B cell (primary cell): ENCODE measurements at regions not wholly inside any gene's neighbourhood (a gene's known extent, or its start where the extent isn't known, plus 50 kb on each side); places are given as distances from the start of the nearest gene placed in this dataset.

Experiments used
- ATAC-seq: fragments of 200-7000 bp; cut with Tn5 transposase; one replicate; pipeline ENCODE4 v1.10.0; 2021; ENCODE audit warnings: low read depth, mild to moderate bottlenecking, moderate number of reproducible peaks, moderate library complexity
- CTCF ChIA-PET: fragments of 350-600 bp; sonication (Branson Sonifier 250); formaldehyde crosslinking; loops from one replicate; lab custom pipeline; 2021; ENCODE audit warnings: antibody characterized with exemption, inconsistent platforms; lab: Charles Lee
- POLR2A ChIA-PET: fragments of 350-600 bp; sonication (Branson Sonifier 250); formaldehyde crosslinking; loops from one replicate; lab custom pipeline; 2021; ENCODE audit warnings: antibody characterized with exemption; lab: Charles Lee
- DNase-seq: peaks from one replicate; pipeline ENCODE4 v3.0.0; 2013
- H2AFZ ChIP-seq: 2 replicates; pipeline ENCODE4 v1.6.1; 2012; ENCODE audit warnings: mild to moderate bottlenecking, low read depth, low read length; ENCODE audit not compliant: insufficient read depth, poor library complexity, severe bottlenecking
- H3K27ac ChIP-seq, 2 donors: 1 replicate in 1 of 2; 2 replicates in 1 of 2; pipeline ENCODE4 v1.5.1; 2012 to 2013; ENCODE audit warnings: low read length in 2 of 2, mild to moderate bottlenecking in 2 of 2, moderate library complexity in 1 of 2
- H3K27me3 ChIP-seq, 4 experiments: fragments of 200-600 bp in 1 of 4; sonication (generic) in 1 of 4; replicated peaks in 1 of 4; 1 replicate in 2 of 4; 2 replicates in 2 of 4; pipeline versions ENCODE4 v1.6.1 to v1.7.0; 2013 to 2016; ENCODE audit warnings: low read length in 3 of 4, mild to moderate bottlenecking in 2 of 4, mixed read lengths in 1 of 4, moderate library complexity in 1 of 4; ENCODE audit not compliant: insufficient read depth in 4 of 4, control insufficient read depth in 3 of 4; ENCODE audit errors: control extremely low read depth in 1 of 4
- H3K36me3 ChIP-seq, 2 experiments: replicated peaks in 1 of 2; 1 replicate in 1 of 2; 2 replicates in 1 of 2; pipeline versions ENCODE4 v1.6.1 to v1.7.1; 2013; ENCODE audit warnings: low read length in 1 of 2; ENCODE audit not compliant: insufficient read depth in 2 of 2, control insufficient read depth in 1 of 2; ENCODE audit errors: control extremely low read depth in 1 of 2, extremely low read depth in 1 of 2
- H3K4me1 ChIP-seq, 2 donors: fragments of 200-600 bp in 1 of 2; sonication (generic) in 1 of 2; 1 replicate in 1 of 2; 2 replicates in 1 of 2; pipeline versions ENCODE4 v1.5.1 to v1.6.1; 2013 to 2017; ENCODE audit warnings: low read length in 2 of 2; ENCODE audit not compliant: control insufficient read depth in 2 of 2, insufficient read depth in 2 of 2
- H3K4me2 ChIP-seq: replicated peaks from 2 replicates; pipeline ENCODE3; 2012; ENCODE audit warnings: mild to moderate bottlenecking, low read depth, low read length; ENCODE audit not compliant: poor library complexity, severe bottlenecking
- H3K4me3 ChIP-seq, 5 experiments: fragments of 200-600 bp in 1 of 5; sonication (generic) in 1 of 5; 1 replicate in 3 of 5; 2 replicates in 2 of 5; pipeline versions ENCODE4 v1.5.1 to v1.7.0; 2011 to 2016; ENCODE audit warnings: low read length in 4 of 5, mild to moderate bottlenecking in 4 of 5, low read depth in 2 of 5, control low read depth in 1 of 5, moderate library complexity in 1 of 5; ENCODE audit not compliant: insufficient read depth in 1 of 5; ENCODE audit errors: control extremely low read depth in 1 of 5, extremely low read depth in 1 of 5
- H3K79me2 ChIP-seq: fragments of 200-600 bp; sonication (generic); one replicate; pipeline ENCODE4 v1.6.0; 2016; ENCODE audit warnings: low read length; ENCODE audit not compliant: control insufficient read depth, insufficient read depth
- H3K9ac ChIP-seq: fragments of 200-600 bp; sonication (generic); 2 replicates; pipeline ENCODE4 v1.6.1; 2017; ENCODE audit warnings: mild to moderate bottlenecking, low read length, moderate library complexity
- H3K9me3 ChIP-seq, 3 donors: one replicate each; pipeline versions ENCODE4 v1.6.1 to v1.7.1; 2013; ENCODE audit warnings: low read length in 2 of 3; ENCODE audit not compliant: control insufficient read depth in 2 of 3, insufficient read depth in 1 of 3; ENCODE audit errors: control extremely low read depth in 1 of 3
- H4K20me1 ChIP-seq: 2 replicates; pipeline ENCODE4 v1.6.0; 2012; ENCODE audit warnings: mild to moderate bottlenecking, low read length; ENCODE audit not compliant: insufficient read depth, control insufficient read depth, poor library complexity, severe bottlenecking
- H3K27ac Mint-ChIP-seq: one replicate; pipeline ENCODE4 v1.8.0; 2021; ENCODE audit warnings: mixed read lengths
- H3K27me3 Mint-ChIP-seq: one replicate; pipeline ENCODE4 v1.8.0; 2021; ENCODE audit warnings: mixed read lengths
- H3K4me1 Mint-ChIP-seq: one replicate; pipeline ENCODE4 v1.8.0; 2021; ENCODE audit warnings: mixed read lengths
- H3K4me3 Mint-ChIP-seq: one replicate; pipeline ENCODE4 v1.8.0; 2021; ENCODE audit warnings: mixed read lengths
- H3K9me3 Mint-ChIP-seq: one replicate; pipeline ENCODE4 v1.8.0; 2022; ENCODE audit warnings: mixed read lengths; ENCODE audit not compliant: insufficient read depth
- EZH2 ChIP-seq: IDR thresholded peaks from 2 replicates; pipeline ENCODE4 v1.6.1; 2012; ENCODE audit warnings: borderline replicate concordance, low read depth, mild to moderate bottlenecking, moderate library complexity, low read length; ENCODE audit not compliant: insufficient read depth, poor library complexity, severe bottlenecking
- WGBS: methylation state at CpG from one replicate; pipeline ENCODE4 v1.1.5; 2013; ENCODE audit warnings: missing lambda C conversion rate; ENCODE audit not compliant: insufficient coverage; 5-methylcytosine and 5-hydroxymethylcytosine counted together
- intact Hi-C: fragments of 100-400 bp; cut with micrococcal nuclease; formaldehyde crosslinking; loops from one replicate; pipeline ENCODE4 v1.10.0; 2022
- TF ChIP-seq, protein P1 (sequence below): fragments of 200-600 bp; IDR thresholded peaks from one replicate; pipeline ENCODE4 v1.8.0; 2022; ENCODE audit warnings: antibody characterized with exemption, mild to moderate bottlenecking

DNA sequence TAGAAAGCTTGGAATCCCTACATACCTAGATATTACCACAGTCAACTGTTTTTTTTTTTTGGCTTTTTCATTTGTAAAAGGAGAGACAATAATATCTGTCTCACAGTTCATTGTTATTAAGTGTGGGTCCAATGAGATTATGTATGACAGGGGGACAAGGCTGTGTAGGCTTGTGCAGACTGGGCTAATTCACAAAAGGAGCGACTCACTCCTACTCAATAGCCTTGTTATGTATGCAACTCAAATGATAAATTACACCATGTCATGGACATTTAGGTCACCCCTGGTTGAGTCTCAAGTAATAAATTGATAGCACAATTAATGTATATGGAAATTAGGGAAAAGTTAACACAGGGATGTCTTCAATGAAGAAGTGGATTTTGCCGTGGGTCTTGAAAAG is 208.2 kb upstream of the MAP3K7 start:
- H3K27me3 ChIP-seq = no peaks in the 10 kb centered on the region
- CTCF ChIA-PET = no interaction called here
- Mint-ChIP-seq H3K27me3 (no peaks in the 10 kb centered on the region), H3K27ac (no peak overlapping the region), H3K4me3 (no peak overlapping the region), H3K9me3 (no peaks in the 10 kb centered on the region), H3K4me1 (no peaks in the 10 kb centered on the region)
- H3K9ac ChIP-seq = no peak overlapping the region
- H4K20me1 ChIP-seq = no peaks in the 10 kb centered on the region
- no peaks in the 10 kb centered on the region for H3K36me3 ChIP-seq
- no peak overlapping the region for H3K4me3 ChIP-seq
- POLR2A ChIA-PET = no interaction called here
- no peaks in the 10 kb centered on the region for H3K79me2 ChIP-seq
- intact Hi-C loops = no loop called here
- H3K4me1 ChIP-seq = no peaks in the 10 kb centered on the region
- 100% methylated on average over 1 of the region's 2 CpGs for WGBS
- H3K4me2 ChIP-seq = no peak overlapping the region
- DNase-seq = no peak
- TF ChIP-seq EZH2 = no peak
- TF ChIP-seq, protein P1, sequence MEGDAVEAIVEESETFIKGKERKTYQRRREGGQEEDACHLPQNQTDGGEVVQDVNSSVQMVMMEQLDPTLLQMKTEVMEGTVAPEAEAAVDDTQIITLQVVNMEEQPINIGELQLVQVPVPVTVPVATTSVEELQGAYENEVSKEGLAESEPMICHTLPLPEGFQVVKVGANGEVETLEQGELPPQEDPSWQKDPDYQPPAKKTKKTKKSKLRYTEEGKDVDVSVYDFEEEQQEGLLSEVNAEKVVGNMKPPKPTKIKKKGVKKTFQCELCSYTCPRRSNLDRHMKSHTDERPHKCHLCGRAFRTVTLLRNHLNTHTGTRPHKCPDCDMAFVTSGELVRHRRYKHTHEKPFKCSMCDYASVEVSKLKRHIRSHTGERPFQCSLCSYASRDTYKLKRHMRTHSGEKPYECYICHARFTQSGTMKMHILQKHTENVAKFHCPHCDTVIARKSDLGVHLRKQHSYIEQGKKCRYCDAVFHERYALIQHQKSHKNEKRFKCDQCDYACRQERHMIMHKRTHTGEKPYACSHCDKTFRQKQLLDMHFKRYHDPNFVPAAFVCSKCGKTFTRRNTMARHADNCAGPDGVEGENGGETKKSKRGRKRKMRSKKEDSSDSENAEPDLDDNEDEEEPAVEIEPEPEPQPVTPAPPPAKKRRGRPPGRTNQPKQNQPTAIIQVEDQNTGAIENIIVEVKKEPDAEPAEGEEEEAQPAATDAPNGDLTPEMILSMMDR = no peak
- no peak for ATAC-seq
- no peak overlapping the region for H2AFZ ChIP-seq
- no peak overlapping the region for H3K27ac ChIP-seq
- no peaks in the 10 kb centered on the region for H3K9me3 ChIP-seq

DNA sequence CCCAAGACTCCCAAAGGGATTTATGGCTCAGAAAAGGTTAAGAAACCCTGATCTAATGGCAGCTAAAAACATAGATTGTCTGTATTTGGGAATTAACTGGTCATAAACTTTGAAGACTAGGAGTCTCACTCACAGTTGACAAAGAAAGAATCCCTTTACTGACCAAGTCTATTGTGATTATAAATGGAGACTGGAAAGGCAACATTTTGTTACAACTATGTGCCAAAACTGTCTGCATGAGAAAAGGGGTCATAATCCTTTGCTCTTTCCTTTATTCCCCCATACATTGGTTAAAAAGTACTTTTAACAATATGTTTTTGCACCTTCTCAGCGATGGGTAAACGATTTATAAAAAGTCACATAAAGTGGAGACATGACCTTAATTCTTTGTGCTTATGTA is 206.9 kb upstream of the MAP3K7 start:
- H3K4me2 ChIP-seq = no peak overlapping the region
- H3K4me1 ChIP-seq = no peaks in the 10 kb centered on the region
- DNase-seq (no peak), ATAC-seq (no peak)
- no CpG with 5 or more reads among the region's 2 CpGs for WGBS
- intact Hi-C loops = no loop called here
- no peaks in the 10 kb centered on the region for H3K9me3 Mint-ChIP-seq
- ChIA-PET CTCF (no interaction called here), POLR2A (no interaction called here)
- no peak overlapping the region for H2AFZ ChIP-seq
- no peak for TF ChIP-seq EZH2
- TF ChIP-seq, protein P1 = no peak
- no peak overlapping the region for H3K4me3 Mint-ChIP-seq
- H3K36me3 ChIP-seq = no peaks in the 10 kb centered on the region
- H3K27ac Mint-ChIP-seq = no peak overlapping the region
- H3K9me3 ChIP-seq = no peaks in the 10 kb centered on the region
- no peaks in the 10 kb centered on the region for H3K27me3 Mint-ChIP-seq
- no peak overlapping the region for H3K4me3 ChIP-seq
- no peaks in the 10 kb centered on the region for H3K27me3 ChIP-seq
- H3K4me1 Mint-ChIP-seq = no peaks in the 10 kb centered on the region
- no peaks in the 10 kb centered on the region for H4K20me1 ChIP-seq
- no peak overlapping the region for H3K27ac ChIP-seq
- H3K79me2 ChIP-seq = no peaks in the 10 kb centered on the region
- H3K9ac ChIP-seq = no peak overlapping the region
